GM18502 (cell line): ENCODE measurements at regions not wholly inside any gene's neighbourhood (a gene's known extent, or its start where the extent isn't known, plus 50 kb on each side); places are given as distances from the start of the nearest gene placed in this dataset.
A peak's percentile ranks its signal among the peaks of the same experiment; 100 is the strongest.

Source experiments
- ATAC-seq: cut with Tn5 transposase; IDR thresholded peaks from one replicate; pipeline ENCODE4 v1.9.1; 2021; ENCODE audit warnings: mild to moderate bottlenecking; ENCODE audit not compliant: unreplicated experiment, poor library complexity

DNA sequence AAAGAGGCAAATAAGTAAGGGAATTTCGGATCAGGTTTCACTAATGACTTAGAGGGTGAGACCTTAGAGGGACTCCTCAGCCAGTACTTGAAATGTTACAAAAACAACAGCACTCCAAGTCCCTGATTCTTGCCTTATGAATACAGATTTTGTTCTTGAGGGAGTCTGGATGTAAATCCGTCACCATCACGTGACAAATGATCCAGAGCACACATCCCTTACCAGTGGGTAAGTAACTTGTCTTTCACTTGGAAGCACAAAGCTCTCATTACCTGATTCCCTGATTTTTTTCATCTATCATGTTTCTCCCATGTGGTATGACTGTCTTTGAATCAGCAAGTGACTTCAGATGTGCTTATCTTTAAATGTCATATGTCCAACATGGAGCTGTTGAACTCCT is 595.3 kb upstream of the POU3F2 start:
- no peak for ATAC-seq

DNA sequence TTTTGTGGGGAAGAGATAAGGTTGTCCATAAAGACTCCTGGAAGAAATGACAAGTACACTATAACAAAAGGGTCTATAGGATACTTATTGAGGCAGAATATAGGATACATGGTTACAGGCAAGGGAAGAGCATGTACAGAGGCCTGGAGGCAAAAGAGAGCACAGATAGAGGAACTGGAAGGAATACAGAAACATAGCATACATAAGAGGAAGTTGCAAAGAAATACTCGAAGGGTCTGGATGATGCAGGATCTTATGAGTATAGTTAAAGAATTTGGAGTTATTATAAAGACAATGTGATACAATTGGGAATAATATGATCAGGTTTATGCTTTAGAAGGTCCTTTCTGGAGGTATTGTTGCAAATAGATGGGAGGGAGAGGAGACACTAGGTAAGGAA is 592.7 kb upstream of the POU3F2 start:
- no peak for ATAC-seq

DNA sequence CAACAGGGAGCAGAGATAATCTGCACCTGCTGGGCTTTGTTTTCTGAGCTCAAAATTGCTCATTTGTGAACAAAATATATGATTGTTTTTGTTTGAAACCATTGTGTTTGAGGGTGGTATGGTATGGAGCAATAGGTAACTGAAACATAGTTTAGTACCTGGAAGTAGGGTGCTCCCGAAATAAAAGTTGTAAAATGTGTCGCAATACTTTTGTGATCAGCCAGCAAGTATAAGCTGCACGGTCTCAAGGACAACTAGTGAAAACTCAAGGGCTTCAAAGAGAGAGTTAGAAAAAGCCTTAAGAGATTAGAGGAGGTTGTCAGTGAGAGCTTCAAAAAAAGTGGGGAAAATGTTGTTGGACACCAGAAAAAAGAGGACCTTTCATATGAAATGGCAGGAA is 579.8 kb upstream of the POU3F2 start:
- ATAC-seq: no peak

DNA sequence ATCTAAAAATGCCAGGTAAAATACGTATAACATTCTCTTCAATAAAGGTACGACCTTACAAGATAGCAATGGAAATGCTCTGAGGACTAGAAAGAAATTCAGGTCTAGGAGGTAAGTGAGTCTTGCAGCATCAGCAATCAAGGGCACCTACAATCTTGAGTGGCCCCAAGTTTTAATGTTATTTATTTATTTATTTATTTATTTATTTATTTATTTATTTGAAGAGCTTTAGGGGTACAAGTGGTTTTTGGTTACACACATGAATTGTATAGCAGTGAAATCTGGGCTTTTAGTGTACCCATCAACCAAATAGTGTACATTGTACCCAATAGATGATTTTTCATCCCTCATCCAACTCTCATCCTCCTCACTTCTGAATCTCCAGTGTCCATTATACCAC is 574.0 kb upstream of the POU3F2 start:
- ATAC-seq: no peak

DNA sequence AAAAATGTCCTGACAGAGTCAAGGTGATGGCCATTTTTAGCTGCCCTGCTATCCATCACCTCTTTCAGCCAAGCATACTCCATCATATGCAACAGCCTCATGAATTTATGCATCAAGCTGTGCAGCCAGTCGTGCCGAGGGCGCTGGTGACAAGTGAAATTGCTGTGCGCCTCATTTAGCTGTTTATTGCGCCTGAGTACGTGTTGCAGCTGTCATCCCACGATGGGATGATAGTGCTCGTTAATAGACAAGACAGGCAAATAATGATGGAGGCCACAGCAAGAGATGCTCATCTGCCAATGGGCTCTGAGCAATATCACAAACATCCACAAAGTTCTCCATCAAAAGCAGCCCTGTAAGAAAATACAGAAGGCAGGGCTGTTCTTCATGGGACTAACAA is 562.3 kb upstream of the POU3F2 start:
- no peak for ATAC-seq

DNA sequence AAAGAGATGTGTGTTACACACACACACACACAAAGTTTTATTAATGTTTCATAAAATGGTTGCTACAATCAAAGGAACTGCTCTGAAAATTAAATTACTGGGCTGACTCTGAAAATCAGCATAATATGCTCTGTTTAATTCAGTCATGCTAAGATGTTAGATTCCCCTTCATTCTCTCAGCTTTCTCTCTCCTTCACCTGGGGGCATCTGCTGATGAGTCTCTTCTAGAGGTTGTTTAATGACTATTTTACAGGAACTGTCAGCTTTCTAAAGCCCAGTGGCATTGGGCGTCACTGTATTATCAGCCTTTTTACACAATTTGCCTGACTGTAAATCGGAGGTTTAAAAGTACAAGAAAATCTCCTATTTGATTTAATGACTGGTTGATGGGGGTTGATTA is 559.7 kb upstream of the POU3F2 start:
- no peak for ATAC-seq

DNA sequence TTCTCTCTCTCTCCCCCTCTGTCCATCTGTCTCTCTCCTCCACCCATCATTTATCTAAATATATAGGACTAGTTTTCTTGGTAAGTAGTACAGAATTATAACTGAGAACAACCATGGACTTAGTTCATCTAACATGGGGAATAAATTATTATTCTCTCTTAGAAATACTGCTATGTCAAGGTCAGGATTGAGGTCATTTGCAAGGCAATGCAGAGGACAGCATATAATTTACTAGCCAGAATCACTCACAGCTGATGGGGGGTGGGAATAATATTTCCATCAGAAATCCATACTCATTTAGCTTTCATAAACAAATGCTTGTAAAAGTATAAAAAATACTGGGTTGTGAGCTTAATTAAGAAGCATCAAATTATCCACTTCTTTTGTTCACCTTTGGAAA is 553.9 kb upstream of the POU3F2 start:
- ATAC-seq: no peak

DNA sequence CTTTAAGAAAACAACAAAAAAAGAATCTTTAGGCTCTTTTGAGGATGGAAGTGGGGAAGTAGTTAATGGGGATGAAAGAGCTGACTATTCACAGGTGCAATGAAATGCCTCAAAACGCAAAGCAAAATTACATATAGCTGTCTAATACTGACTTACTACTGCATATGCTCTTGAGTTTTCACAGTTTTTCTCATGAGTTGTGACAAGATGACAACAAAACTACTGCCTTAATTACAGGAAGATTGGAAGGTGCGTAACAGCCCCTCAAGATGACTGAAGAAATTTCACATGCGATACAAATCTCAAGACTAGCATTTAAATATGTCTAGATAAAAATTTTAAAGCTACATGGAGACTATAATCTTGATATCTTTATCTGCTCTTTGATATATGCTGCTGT is 547.8 kb upstream of the POU3F2 start:
- no peak for ATAC-seq

DNA sequence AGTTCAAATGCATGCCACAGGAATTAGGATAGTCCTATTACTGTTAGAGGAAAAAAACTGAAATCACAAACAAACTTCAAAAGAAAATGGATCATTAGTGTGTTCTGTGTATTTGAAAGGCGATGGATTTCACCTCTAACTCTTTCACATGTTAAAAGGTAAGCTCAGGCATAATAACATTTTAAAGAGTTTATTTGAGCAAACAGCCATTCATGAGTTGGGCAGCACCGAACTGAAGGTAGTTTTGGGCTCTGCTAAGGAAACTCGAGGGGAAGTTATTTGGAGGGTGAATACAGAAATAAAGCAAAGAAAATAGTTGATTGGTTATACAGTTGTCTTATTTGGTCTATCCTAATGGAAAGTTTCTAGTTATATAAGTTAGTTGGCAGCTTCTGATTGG is 546.5 kb upstream of the POU3F2 start:
- ATAC-seq: no peak

DNA sequence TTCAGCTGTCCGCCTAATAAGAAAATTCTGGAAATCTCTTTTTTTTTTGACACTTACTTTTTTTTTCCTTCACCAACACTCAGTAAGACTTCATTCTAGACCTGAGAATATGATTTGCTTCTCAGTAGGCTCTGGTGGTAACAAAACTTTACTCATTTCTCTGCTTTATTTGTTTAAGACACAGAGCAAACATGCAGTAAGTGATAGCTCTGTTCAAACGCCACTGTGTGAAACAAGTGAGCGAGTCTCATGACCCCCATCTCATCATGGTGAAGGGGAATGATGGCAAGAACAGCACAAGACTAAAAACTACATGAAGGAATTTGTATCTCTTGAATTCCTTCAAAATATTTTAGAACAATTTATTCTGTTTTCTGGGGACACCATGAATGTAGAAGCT is 541.6 kb upstream of the POU3F2 start:
- ATAC-seq: no peak

DNA sequence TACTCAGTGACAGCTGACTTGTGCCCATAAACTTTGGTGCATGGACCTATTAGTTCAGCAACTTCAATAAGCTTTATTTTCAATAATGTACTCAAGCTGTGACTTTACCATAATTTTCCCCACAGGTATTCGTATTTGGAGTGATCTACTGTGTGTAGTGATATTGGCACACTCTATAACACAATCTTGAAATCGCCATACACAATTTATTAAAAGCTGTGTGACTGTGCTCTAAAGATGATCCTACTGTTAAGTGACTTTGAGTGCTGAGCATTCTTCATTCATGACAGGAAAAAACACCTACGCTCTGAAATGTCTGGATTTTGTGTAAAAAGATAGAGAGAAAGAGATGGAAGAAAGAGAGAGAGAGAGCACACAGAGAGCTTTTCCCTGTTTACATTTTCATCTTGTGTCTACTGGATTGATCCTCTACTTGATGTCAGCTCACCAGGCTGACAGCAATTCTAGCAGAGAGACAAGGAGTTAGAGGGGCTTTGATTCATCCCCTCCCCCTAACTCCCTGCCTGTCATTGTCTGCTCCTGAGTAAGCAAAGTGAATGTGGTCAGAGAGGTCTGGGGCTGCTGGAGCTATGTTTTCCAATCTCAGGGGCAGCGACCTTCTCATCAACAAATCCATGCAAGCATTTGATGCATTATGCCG is 538.7 kb upstream of the POU3F2 start:
- ATAC-seq: no peak

DNA sequence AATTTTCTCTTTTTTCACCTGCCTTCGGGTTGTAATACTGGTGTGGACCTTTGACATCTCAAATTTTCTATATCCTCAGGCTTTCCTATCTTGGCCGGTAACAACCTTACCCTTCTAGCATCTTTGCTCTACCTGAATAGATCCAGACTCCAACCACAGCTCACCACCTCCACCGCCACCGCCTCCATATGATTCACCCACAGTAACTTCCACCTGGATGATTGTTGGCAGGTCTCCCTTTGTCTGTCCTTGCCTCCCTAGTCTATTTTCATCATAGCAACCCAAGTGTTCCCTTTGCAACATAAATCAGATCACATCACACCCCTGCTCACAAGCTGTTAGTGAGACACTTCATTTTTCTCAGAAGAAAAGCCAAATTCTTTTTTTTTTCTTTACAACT is 525.8 kb upstream of the POU3F2 start:
- no peak for ATAC-seq

DNA sequence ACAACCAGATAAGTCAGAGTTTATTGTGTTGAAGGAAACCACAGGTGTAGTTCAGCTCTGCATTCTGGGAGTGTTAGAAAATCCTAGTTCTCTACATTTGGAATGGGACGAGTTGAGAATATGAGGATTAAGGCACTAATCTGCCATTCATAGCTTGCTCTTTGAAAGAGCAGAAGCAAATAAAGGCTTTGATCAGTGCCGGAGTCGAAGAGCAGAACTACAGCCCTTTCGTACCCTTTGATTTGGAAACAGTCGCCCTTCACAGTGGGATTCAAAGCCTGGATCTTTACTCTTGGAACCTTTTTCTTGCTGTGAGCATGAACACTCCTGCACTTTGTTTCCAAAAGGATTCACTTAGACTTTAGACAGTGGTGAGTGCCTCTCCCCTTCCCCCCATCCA is 523.9 kb upstream of the POU3F2 start:
- no peak for ATAC-seq

DNA sequence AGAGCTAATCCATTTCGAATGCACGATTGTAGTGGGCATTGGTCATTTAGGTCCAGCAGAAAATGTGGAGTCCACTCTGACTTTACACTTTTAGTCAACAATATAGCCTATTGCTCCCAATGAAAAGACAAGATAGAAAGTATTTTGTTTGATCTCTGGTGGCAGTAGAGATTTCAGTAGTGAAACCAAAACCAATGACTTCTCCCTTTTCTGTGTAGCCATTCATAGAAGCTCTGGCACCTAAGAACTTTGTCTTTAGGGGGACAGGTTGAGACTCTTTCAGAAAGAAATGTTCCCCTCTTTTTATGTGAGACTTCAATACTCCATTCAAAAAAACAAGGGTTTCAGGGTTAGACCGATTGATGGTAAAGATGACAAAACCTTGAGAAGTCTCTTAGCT is 510.8 kb upstream of the POU3F2 start:
- peak; percentile 94 for ATAC-seq

DNA sequence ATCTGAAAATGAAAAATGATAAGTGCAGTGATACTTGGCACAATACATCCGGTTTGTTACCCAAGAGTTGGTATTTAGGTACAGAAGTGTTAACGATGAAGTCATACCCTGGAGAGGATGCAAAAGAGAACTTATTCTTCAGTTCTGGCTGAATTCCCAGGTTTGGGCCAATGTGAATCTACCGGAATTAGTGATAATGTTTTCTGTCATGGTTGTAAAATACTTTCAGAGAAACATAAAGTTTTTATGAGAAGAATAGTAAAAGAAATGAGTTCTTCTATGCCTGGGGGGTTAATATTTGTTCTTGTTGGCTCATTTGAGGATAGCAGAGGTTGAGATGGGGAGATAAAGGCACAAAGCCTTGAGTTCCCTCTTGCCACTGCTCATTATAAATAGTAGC is 509.9 kb upstream of the POU3F2 start:
- no peak for ATAC-seq

DNA sequence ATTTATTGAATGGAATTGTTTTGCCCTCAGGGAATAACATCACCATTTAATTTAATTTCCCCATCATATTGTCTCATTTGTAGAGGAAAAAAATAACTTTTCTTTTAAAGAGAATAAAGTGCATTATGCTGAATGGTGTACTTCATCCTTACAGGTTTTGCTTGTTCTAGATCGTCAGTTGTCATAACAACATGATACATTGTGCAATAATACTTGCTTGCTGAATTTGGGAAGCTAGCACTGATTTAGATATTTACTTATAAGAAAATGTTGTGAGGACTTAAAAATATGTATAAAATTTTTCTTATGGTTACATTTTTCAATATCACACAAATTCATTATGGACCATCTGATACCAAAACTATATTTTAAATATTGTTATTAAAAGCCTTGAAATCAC is 509.0 kb upstream of the POU3F2 start:
- no peak for ATAC-seq

DNA sequence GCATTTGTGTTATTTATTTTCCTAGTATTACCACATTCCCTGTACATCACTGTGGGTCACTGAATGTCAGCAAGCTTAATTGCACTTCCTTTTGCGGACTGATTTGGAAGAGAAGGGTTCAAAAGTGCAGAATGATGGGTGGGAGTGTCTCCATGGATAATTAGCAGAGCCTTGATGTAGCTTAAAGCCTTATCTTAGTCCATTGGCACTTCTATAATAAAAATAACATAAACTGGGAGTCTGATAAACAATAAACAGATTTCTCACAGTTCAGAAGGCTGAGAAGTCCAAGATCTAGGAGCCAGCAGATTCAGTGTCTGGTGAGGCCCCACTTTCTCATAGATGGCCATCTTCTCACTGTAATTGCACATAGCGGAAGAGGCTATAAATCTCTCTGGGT is 501.1 kb upstream of the POU3F2 start:
- no peak for ATAC-seq

DNA sequence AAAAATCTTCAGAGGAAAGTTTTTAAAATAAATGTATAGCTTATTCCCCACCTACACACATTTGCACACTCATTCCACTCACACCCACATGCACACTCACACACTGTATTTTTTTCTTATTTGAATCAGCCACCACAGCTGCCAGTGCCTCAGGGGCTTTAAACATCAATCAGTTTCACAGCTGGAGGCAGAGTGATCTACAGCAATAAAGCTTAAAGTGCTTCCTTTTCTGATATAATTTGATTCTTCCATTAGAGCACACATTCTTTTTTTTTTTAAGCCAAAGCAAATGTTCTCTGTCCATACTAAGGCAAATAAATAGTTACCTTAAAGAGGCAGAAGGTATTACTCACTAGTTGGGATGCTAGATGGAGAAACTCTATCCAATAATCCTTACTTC is 498.8 kb upstream of the POU3F2 start:
- ATAC-seq: no peak

DNA sequence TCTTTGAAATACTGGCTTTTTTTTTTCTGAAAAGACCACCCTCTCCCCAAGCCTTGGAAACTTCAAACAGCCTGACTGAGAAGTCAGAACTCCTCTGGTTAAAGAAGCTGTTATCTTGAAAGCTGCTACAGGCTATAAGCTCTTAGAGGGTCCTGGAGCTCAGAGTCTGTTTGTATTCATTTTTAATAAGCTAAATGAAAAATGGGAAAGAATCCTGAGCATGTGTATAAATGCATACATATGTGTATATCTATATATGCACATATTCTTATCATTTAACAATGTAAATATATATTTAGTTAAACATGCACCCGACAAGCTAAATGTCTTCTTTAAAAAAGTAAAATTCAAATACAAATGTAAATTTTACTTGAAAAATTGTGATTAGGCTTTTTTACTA is 494.9 kb upstream of the POU3F2 start:
- no peak for ATAC-seq

DNA sequence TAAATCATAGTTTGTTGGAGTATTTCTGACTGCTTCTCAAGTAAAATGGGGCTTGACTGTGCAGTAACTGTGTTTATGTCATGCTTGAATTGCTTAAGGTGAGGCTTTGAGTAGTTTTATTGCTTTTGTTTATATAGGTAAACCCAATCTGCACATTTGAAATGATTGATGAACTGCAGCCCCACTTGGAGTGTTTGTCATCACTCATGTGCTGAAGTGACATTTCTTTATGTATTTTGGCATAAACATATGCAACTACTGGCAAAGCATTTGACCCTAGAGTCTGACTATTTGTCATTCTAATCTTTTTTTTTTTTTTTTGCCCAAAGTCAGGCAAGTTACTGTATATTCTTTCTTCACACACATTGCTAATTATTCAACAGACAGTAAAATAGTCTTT is 491.4 kb upstream of the POU3F2 start:
- ATAC-seq: no peak

DNA sequence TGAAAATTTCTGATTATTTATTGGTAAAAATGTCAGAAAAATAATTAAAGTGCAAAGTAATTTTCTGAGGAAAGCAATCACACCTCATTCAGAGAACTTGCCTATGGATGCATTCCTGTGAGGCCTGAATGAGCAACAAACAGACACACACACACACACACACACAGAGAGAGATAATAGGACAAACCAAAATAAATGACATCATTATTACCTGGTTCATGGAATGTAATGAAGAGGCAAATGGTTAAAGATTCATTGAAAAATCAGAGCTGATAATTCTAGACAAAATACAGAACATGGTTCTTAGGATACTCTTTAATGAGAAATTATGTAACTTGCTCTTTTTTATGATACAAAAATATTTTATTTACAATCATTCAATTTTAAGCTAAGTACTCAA is 490.6 kb upstream of the POU3F2 start:
- ATAC-seq: no peak

DNA sequence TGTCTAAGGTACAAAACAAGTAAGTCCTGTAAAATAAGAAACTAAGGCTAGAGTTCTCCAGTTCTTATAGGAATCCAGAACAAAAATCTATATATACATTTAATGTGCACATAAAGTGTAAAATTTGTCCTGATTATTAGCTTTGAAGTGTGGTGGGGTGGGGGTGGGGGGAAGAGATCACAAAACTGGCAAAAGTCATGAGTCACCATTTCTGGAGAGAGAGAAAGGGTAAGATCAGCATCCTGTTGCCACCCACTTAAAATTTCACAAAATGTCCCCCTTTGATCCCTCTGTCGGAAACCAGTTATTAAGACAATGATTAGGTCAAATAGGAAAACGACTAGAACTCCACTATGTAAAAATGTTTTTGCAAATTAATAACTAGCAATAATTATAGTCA is 482.0 kb upstream of the POU3F2 start:
- ATAC-seq: no peak

DNA sequence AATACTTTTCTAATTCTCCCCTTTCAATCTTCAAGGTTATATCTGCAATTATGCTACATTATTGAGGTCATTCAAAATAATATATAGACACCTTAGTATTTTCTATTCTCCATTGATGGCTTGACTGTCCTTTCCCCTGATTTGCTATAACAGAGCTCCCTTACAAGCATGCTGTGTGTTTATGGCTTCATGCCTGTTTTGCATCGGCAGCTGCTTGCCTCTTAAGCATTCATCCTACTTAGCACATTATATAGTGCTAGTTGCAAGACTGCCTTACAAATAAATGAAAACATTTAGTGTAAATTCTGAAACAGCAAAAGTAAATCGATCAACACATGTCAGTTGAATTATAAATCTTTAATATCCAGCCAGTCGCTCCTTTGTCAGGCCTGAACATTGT is 476.2 kb upstream of the POU3F2 start:
- no peak for ATAC-seq
